ENCODE measurements at regions not wholly inside any gene's neighbourhood (a gene's known extent, or its start where the extent isn't known, plus 50 kb on each side); places are given as distances from the start of the nearest gene placed in this dataset.

GRCh38 chr2:49355611-49356010 lies 201.3 kb upstream of the FSHR start:
- no peak overlapping the region for H2AFZ ChIP-seq (ENCODE audit: low read depth, low read length)
- no peak for FAIRE-seq
- no peak overlapping the region for H3K4me2 ChIP-seq (ENCODE audit: low read length)
- no peak for DNase-seq (ENCODE audit: low read depth)
- Mint-ChIP-seq H3K9me3 (ENCODE audit: unreplicated experiment) (no peaks in the 10 kb centered on the region), H3K27me3 (ENCODE audit: low read depth, unreplicated experiment) (no peaks in the 10 kb centered on the region), H3K4me1 (ENCODE audit: low read depth, unreplicated experiment) (no peaks in the 10 kb centered on the region), H3K36me3 (ENCODE audit: low read depth, unreplicated experiment) (no peaks in the 10 kb centered on the region), H3K4me3 (ENCODE audit: unreplicated experiment) (no peak overlapping the region), H3K27ac (ENCODE audit: unreplicated experiment) (no peak overlapping the region)
- H4K20me1 ChIP-seq (ENCODE audit: insufficient read depth, low read length), result no peaks in the 10 kb centered on the region
- no peak overlapping the region for H3K27ac ChIP-seq (ENCODE audit: low read depth, low read length)
- no peaks in the 10 kb centered on the region for H3K79me2 ChIP-seq (ENCODE audit: insufficient read depth, low read length)
- H3K4me3 ChIP-seq (ENCODE audit: insufficient read depth, low read depth, low read length), result no peak overlapping the region
- TF ChIP-seq, protein P1, sequence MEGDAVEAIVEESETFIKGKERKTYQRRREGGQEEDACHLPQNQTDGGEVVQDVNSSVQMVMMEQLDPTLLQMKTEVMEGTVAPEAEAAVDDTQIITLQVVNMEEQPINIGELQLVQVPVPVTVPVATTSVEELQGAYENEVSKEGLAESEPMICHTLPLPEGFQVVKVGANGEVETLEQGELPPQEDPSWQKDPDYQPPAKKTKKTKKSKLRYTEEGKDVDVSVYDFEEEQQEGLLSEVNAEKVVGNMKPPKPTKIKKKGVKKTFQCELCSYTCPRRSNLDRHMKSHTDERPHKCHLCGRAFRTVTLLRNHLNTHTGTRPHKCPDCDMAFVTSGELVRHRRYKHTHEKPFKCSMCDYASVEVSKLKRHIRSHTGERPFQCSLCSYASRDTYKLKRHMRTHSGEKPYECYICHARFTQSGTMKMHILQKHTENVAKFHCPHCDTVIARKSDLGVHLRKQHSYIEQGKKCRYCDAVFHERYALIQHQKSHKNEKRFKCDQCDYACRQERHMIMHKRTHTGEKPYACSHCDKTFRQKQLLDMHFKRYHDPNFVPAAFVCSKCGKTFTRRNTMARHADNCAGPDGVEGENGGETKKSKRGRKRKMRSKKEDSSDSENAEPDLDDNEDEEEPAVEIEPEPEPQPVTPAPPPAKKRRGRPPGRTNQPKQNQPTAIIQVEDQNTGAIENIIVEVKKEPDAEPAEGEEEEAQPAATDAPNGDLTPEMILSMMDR (IDR thresholded peaks at IDR 0.05; ENCODE audit: insufficient read depth, low read depth, low read length), result no peak
- no peak for TF ChIP-seq EZH2 (IDR thresholded peaks at IDR 0.05; ENCODE audit: insufficient read depth, low read length)
- H3K36me3 ChIP-seq (ENCODE audit: insufficient read depth, low read length), result no peaks in the 10 kb centered on the region
- no peak overlapping the region for H3K9ac ChIP-seq (ENCODE audit: low read length)
- no peaks in the 10 kb centered on the region for H3K4me1 ChIP-seq (ENCODE audit: insufficient read depth, low read length)
- no peaks in the 10 kb centered on the region for H3K9me3 ChIP-seq (ENCODE audit: insufficient read depth, low read depth, low read length)
- H3K27me3 ChIP-seq (ENCODE audit: insufficient read depth, low read length), result no peaks in the 10 kb centered on the region

GRCh38 chr2:49351560-49351959 lies 197.2 kb upstream of the FSHR start:
- H3K9me3 Mint-ChIP-seq (ENCODE audit: unreplicated experiment), result no peaks in the 10 kb centered on the region
- no peaks in the 10 kb centered on the region for H3K4me1 ChIP-seq (ENCODE audit: insufficient read depth, low read length)
- H3K36me3 ChIP-seq (ENCODE audit: insufficient read depth, low read length), result no peaks in the 10 kb centered on the region
- no peak overlapping the region for H3K4me2 ChIP-seq (ENCODE audit: low read length)
- H3K4me3 Mint-ChIP-seq (ENCODE audit: unreplicated experiment), result no peak overlapping the region
- no peak overlapping the region for H3K27ac ChIP-seq (ENCODE audit: low read depth, low read length)
- H2AFZ ChIP-seq (ENCODE audit: low read depth, low read length), result no peak overlapping the region
- no peaks in the 10 kb centered on the region for H4K20me1 ChIP-seq (ENCODE audit: insufficient read depth, low read length)
- TF ChIP-seq, protein P1 (IDR thresholded peaks at IDR 0.05; ENCODE audit: insufficient read depth, low read depth, low read length), result no peak
- TF ChIP-seq EZH2 (IDR thresholded peaks at IDR 0.05; ENCODE audit: insufficient read depth, low read length), result no peak
- no peaks in the 10 kb centered on the region for H3K27me3 ChIP-seq (ENCODE audit: insufficient read depth, low read length)
- FAIRE-seq (no peak), DNase-seq (ENCODE audit: low read depth) (no peak)
- no peak overlapping the region for H3K9ac ChIP-seq (ENCODE audit: low read length)
- no peaks in the 10 kb centered on the region for H3K36me3 Mint-ChIP-seq (ENCODE audit: low read depth, unreplicated experiment)
- no peaks in the 10 kb centered on the region for H3K27me3 Mint-ChIP-seq (ENCODE audit: low read depth, unreplicated experiment)
- H3K4me1 Mint-ChIP-seq (ENCODE audit: low read depth, unreplicated experiment), result no peaks in the 10 kb centered on the region
- H3K9me3 ChIP-seq (ENCODE audit: insufficient read depth, low read depth, low read length), result no peaks in the 10 kb centered on the region
- H3K4me3 ChIP-seq (ENCODE audit: insufficient read depth, low read depth, low read length), result no peak overlapping the region
- H3K27ac Mint-ChIP-seq (ENCODE audit: unreplicated experiment), result no peak overlapping the region
- H3K79me2 ChIP-seq (ENCODE audit: insufficient read depth, low read length), result no peaks in the 10 kb centered on the region

- TF ChIP-seq, protein P1 (IDR thresholded peaks at IDR 0.05; ENCODE audit: insufficient read depth, low read depth, low read length), result no peak
- no peak for TF ChIP-seq EZH2 (IDR thresholded peaks at IDR 0.05; ENCODE audit: insufficient read depth, low read length)
- FAIRE-seq (no peak), DNase-seq (ENCODE audit: low read depth) (no peak)
- H3K4me2 ChIP-seq (ENCODE audit: low read length), result no peak overlapping the region
- no peaks in the 10 kb centered on the region for H3K36me3 ChIP-seq (ENCODE audit: insufficient read depth, low read length)
- no peak overlapping the region for H3K27ac ChIP-seq (ENCODE audit: low read depth, low read length)
- no peaks in the 10 kb centered on the region for H3K4me1 Mint-ChIP-seq (ENCODE audit: low read depth, unreplicated experiment)
- H2AFZ ChIP-seq (ENCODE audit: low read depth, low read length), result no peak overlapping the region
- no peaks in the 10 kb centered on the region for H3K9me3 Mint-ChIP-seq (ENCODE audit: unreplicated experiment)
- no peaks in the 10 kb centered on the region for H3K79me2 ChIP-seq (ENCODE audit: insufficient read depth, low read length)
- no peaks in the 10 kb centered on the region for H3K4me1 ChIP-seq (ENCODE audit: insufficient read depth, low read length)
- H3K4me3 ChIP-seq (ENCODE audit: insufficient read depth, low read depth, low read length), result no peak overlapping the region
- H3K36me3 Mint-ChIP-seq (ENCODE audit: low read depth, unreplicated experiment), result no peaks in the 10 kb centered on the region
- H4K20me1 ChIP-seq (ENCODE audit: insufficient read depth, low read length), result no peaks in the 10 kb centered on the region
- H3K27me3 ChIP-seq (ENCODE audit: insufficient read depth, low read length), result no peaks in the 10 kb centered on the region
- H3K9me3 ChIP-seq (ENCODE audit: insufficient read depth, low read depth, low read length), result no peaks in the 10 kb centered on the region
- H3K4me3 Mint-ChIP-seq (ENCODE audit: unreplicated experiment), result no peak overlapping the region
- H3K27ac Mint-ChIP-seq (ENCODE audit: unreplicated experiment), result no peak overlapping the region
- no peaks in the 10 kb centered on the region for H3K27me3 Mint-ChIP-seq (ENCODE audit: low read depth, unreplicated experiment)
- no peak overlapping the region for H3K9ac ChIP-seq (ENCODE audit: low read length)
Observed at GRCh38 chr2:49343638-49344037, 189.3 kb upstream of the FSHR start.
